Mucosa of descending colon (tissue), 3 donors: ENCODE measurements at regions not wholly inside any gene's neighbourhood (a gene's known extent, or its start where the extent isn't known, plus 50 kb on each side); places are given as distances from the start of the nearest gene placed in this dataset.

Experiments used
- ATAC-seq: fragments of 200-7000 bp; cut with Tn5 transposase; one replicate; pipeline ENCODE4 v1.9.1; 2020; ENCODE audit warnings: mild to moderate bottlenecking, moderate library complexity
- DNase-seq, 3 donors: peaks; one replicate each; pipeline ENCODE4 v3.0.0-alpha.2; 2020
- H3K36me3 ChIP-seq: fragments of 200-600 bp; one replicate; pipeline ENCODE4 v1.8.0; 2021; ENCODE audit warnings: low read depth, mild to moderate bottlenecking
- H3K4me1 ChIP-seq: fragments of 200-600 bp; one replicate; pipeline ENCODE4 v1.8.0; 2021; ENCODE audit warnings: low read depth, mild to moderate bottlenecking
- H3K4me3 ChIP-seq: fragments of 200-600 bp; one replicate; pipeline ENCODE4 v1.8.0; 2021; ENCODE audit warnings: mild to moderate bottlenecking
- H3K9me3 ChIP-seq: fragments of 200-600 bp; one replicate; pipeline ENCODE4 v1.8.0; 2021; ENCODE audit warnings: mild to moderate bottlenecking
- intact Hi-C, 2 donors: fragments of 100-400 bp; cut with DNase I in 1 of 2; cut with micrococcal nuclease in 1 of 2; formaldehyde crosslinking; loops; one replicate each; pipeline versions ENCODE4 v1.11.0 to v1.11.1; 2022; cut with DNase I, micrococcal nuclease
- TF ChIP-seq, protein P1 (sequence below): fragments of 200-600 bp; IDR thresholded peaks from one replicate; pipeline ENCODE4 v1.8.0; 2022; ENCODE audit warnings: antibody characterized with exemption, mild to moderate bottlenecking
- donor health status: DM: no; HTN: no; CAD: no; lungs with moderate emphysema.
- donor health status: DM: no; HTN: no; CAD: no.
- donor health status: DM: no; HTN: yes; CAD: no.

DNA sequence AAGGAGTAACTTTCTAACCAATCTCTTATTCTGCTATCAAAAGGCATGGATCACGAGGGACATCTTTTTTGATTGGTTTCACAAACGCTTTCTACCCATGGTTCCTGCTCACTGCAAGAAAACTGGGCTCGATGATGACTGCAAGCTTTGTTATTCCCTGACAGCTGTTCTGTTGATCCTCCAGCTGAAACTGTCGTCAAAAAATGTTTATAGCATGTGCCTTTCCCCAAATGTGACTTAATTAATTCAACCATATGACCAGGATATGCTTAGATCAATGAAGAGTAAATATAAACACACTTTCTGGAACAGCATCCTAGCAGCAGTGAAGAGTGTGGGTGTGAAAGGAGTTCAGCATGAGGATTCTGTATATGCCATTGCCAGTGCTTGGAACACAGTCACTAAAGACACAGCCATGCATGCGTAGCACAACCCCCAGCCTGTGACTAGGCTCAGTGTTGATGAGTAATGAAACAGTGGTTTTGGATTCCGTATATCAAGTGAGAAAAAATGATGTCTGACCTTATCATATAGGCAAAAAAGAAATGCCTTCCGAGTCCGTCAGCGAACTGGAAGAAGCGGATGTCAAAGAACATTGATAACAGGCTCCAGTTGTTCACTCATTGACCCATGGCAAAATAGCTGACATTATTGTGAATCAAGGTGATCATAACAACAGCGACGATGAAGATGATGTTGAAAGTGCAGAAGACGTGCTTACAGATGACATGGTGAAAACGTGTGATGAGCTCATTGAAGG, 347.4 kb downstream of the FGF9 start:
- DNase-seq: no peak
- H3K4me3 ChIP-seq: no peak overlapping the region
- H3K9me3 ChIP-seq: no peaks in the 10 kb centered on the region
- no peaks in the 10 kb centered on the region for H3K36me3 ChIP-seq
- TF ChIP-seq, protein P1, sequence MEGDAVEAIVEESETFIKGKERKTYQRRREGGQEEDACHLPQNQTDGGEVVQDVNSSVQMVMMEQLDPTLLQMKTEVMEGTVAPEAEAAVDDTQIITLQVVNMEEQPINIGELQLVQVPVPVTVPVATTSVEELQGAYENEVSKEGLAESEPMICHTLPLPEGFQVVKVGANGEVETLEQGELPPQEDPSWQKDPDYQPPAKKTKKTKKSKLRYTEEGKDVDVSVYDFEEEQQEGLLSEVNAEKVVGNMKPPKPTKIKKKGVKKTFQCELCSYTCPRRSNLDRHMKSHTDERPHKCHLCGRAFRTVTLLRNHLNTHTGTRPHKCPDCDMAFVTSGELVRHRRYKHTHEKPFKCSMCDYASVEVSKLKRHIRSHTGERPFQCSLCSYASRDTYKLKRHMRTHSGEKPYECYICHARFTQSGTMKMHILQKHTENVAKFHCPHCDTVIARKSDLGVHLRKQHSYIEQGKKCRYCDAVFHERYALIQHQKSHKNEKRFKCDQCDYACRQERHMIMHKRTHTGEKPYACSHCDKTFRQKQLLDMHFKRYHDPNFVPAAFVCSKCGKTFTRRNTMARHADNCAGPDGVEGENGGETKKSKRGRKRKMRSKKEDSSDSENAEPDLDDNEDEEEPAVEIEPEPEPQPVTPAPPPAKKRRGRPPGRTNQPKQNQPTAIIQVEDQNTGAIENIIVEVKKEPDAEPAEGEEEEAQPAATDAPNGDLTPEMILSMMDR: no peak
- intact Hi-C loops: no loop called here
- H3K4me1 ChIP-seq: no peaks in the 10 kb centered on the region
- peak; percentile 40 for ATAC-seq

DNA sequence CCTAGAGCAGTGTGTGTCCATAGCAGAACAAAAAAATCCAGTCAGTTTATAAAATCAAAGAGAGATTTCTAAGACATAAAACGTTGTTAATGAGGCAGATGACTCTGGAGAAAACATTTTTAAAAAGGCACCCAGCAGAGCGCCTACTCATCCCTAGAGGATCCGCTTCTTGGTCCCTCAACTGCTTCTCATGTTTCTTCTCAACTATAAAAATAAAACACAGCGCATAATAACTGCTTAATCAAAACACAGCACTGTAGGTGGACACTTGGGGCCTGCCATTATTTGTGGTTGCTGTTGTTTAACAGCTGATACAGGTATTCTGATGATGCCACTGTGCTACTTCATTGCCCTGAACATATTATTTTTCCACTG, 347.9 kb downstream of the FGF9 start:
- TF ChIP-seq, protein P1: no peak
- intact Hi-C loops: no loop called here
- Histone ChIP-seq H3K9me3 (no peaks in the 10 kb centered on the region), H3K4me1 (no peaks in the 10 kb centered on the region), H3K36me3 (no peaks in the 10 kb centered on the region), H3K4me3 (no peak overlapping the region)
- DNase-seq (no peak), ATAC-seq (no peak)

DNA sequence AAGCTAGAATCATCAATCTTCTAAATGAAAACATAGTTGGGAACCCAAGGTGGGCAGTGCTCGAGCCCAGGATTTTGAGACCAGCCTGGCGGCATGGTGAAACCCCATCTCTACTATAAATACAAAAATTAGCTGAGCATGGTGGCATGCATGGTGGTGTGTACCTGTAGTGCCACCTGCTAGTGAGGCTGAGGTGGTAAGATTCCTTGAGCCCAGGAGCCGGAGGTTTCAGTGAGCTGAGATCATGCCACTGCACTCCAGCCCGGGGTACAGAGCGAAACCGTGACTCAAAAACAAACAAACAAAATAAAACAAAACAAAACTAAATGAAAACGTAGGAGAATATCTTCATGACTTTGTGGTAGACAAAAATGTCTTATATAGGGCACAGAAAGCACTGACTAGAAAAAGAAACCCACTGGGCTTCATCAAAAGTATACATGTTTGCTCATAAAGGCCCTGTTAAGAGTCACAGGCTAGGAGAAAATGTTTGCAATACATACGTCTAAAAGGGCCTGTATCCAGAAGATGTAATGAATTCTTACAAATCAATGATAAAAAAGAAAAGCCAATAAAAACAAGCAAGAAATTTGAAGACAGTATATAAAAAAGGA, 353.6 kb downstream of the FGF9 start:
- Histone ChIP-seq H3K4me1 (no peaks in the 10 kb centered on the region), H3K36me3 (no peaks in the 10 kb centered on the region), H3K9me3 (no peaks in the 10 kb centered on the region), H3K4me3 (no peak overlapping the region)
- DNase-seq: no peak
- intact Hi-C loops: no loop called here
- TF ChIP-seq, protein P1: no peak
- ATAC-seq: no peak

DNA sequence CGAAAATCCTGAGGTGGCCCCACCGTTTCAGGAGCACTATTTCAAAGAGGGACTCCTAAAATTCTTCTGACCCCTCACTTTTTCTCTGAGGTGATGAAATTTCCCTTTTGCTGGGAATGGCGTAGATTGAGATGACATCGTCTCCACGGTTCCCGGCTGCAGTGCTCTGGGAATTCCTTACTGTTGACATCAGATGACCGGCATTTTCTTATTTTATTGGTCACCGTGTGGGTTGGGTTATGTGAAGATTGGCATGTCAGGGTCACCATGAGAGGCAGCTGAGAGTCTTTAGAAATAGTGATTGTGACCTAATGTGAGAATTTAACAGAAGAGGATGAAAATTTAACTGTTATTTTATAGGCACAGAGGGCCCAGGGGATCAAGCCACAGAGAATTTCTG, 356.7 kb downstream of the FGF9 start:
- DNase-seq: no peak
- Histone ChIP-seq H3K9me3 (no peaks in the 10 kb centered on the region), H3K4me1 (no peaks in the 10 kb centered on the region), H3K4me3 (no peak overlapping the region), H3K36me3 (no peaks in the 10 kb centered on the region)
- no peak for ATAC-seq
- TF ChIP-seq, protein P1: no peak
- intact Hi-C loops: no loop called here

DNA sequence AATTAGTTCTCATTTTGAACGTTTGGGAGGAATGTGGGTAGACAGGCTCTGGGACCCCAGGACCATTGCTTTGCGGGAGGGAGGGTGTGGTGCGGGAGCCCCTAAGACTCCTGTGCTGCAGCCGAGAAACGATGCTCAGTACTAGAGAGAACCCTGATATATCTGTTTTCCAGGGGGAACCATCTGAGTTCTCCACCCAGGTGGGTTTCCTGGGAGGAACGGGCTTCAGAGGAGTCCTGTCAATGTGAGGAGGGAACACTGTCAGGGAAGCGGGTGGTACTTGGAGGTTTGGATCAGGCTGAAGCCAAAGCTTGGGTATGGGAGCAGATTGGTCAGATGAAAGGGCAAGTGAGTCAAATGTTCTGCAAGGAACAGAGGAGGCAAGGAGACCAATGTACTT, 358.0 kb downstream of the FGF9 start:
- intact Hi-C loops: no loop called here
- H3K9me3 ChIP-seq: no peaks in the 10 kb centered on the region
- H3K4me3 ChIP-seq: no peak overlapping the region
- TF ChIP-seq, protein P1: no peak
- H3K36me3 ChIP-seq: no peaks in the 10 kb centered on the region
- ATAC-seq (no peak), DNase-seq (no peak)
- no peaks in the 10 kb centered on the region for H3K4me1 ChIP-seq
